Thyroid gland (tissue), 4 donors: ENCODE measurements at regions not wholly inside any gene's neighbourhood (a gene's known extent, or its start where the extent isn't known, plus 50 kb on each side); places are given as distances from the start of the nearest gene placed in this dataset.

Experiments
- CTCF ChIP-seq, 6 experiments: fragments of 200-600 bp in 3 of 6; fragments of 450-650 bp in 3 of 6; sonication (generic) in 3 of 6; IDR thresholded peaks; one replicate each; pipeline ENCODE4 v1.5.1; 2016 to 2019; ENCODE audit warnings: antibody characterized with exemption in 6 of 6, mild to moderate bottlenecking in 2 of 6, inconsistent platforms in 1 of 6, moderate library complexity in 1 of 6
- POLR2A ChIP-seq, 2 donors: fragments of 450-650 bp; IDR thresholded peaks; one replicate each; pipeline ENCODE4 v1.6.1; 2017; ENCODE audit warnings: antibody characterized with exemption in 2 of 2, mild to moderate bottlenecking in 2 of 2, moderate library complexity in 1 of 2

- no peak for TF ChIP-seq POLR2A (IDR thresholded peaks at IDR 0.05)
- TF ChIP-seq CTCF (IDR thresholded peaks at IDR 0.05): no peak
Measured at GRCh38 chr22:48268293-48268692, 1505.8 kb downstream of the TBC1D22A start.
